HG02885 (cell line): ENCODE measurements at regions not wholly inside any gene's neighbourhood (a gene's known extent, or its start where the extent isn't known, plus 50 kb on each side); places are given as distances from the start of the nearest gene placed in this dataset.
"Not testable (repeated sequence)": the region's sequence is repeated elsewhere in the genome, so short reads cannot be mapped to it uniquely, and the experiment has no call there.

Experiments used
- ATAC-seq: cut with Tn5 transposase; IDR thresholded peaks from one replicate; pipeline ENCODE4 v1.9.1; 2021; ENCODE audit warnings: mild to moderate bottlenecking; ENCODE audit not compliant: unreplicated experiment, poor library complexity

DNA sequence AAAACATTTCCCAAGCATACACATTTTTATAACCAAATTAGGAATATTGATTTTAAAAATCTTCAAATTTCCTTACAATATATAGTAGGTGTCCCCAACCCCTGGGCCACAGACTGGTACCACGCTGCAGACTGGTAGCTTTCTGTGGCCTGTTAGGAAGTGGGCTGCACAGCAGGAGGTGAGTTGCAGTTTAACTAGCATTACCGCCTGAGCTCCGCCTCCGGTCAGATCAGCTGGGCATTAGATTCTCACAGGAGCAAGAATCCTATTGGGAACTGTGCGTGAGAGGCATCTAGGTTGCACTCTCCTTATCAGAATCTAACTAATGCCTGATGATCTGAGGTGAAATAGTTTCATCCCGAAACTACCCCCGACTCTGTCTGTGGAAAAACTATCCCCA lies 62.1 kb downstream of the ZWINT start:
- no peak for ATAC-seq

GRCh38 chr10:56296618-56297017 lies 64.4 kb downstream of the ZWINT start:
- ATAC-seq: no peak

DNA sequence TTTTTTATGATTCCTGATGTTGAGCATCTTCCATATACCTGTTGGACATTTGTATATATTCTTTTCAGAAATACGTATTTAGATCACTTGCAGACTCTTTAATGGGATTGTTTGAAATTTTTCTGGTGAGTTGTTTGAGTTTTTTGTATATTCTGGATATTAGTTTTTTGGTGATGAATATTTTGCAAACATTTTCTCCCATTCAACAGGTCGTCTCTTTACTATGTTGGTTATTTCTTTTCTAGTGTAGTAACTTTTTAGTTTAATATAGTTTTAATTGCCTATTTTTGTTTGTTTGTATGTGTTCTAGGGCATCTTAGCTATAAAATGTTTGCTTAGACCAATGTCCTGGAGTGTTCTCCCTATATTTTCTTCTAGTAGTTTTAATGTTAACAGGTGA lies 72.7 kb downstream of the ZWINT start:
- ATAC-seq: no peak

DNA sequence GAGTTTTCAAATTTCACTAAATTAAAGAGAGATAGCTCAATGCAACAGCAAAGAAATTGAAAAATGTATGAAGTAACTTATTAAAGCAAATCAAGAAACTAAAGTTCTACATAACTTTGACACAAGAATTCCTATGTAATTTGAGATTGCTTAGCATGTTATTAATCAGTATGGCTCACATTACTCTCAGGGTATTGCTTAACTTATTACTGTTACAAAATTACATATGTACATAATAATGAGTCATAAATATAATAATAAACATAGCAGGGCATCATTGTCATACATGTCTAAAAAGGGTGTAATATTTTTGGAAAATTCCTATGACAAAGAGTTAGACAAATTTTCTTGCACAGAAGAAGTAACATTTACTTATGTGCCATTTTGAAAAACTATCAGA lies 75.0 kb downstream of the ZWINT start:
- no peak for ATAC-seq

DNA sequence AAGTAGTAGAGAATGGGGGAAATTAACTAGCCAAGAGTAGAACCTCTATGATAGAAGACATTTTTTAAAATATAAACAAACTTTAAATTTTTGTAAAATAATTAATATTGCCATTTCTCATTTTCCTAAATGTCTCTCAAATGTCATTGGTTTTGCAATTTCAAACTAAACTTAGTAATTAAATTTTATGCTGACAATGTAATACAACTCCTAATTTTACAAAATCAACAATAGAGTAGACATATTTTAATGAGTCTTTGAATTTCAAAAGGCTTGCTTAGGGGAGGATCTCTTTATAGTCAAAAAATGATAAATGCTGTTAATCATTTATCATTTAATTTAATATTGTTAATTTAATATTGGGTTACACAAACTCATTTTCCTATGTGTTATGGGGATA lies 81.8 kb downstream of the ZWINT start:
- no peak for ATAC-seq

DNA sequence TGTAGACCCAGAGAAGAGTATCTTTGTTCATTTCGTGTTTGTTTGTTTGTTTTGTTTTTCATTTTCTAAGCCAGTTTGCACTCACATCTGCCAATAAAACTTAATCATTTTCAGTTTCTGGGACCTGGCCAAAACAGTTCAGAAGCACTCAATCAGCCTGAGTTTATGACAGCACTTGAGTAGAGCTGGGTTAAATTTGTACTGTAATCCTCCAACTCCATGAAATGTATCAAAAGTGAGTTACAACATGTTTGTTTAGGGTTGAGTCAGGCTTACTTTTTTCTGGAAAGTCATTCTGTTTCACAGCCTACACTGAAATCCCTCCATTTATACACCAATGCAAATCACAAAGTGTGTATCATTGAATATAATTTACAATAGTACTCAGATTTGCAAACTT lies 91.9 kb downstream of the ZWINT start:
- ATAC-seq: no peak

DNA sequence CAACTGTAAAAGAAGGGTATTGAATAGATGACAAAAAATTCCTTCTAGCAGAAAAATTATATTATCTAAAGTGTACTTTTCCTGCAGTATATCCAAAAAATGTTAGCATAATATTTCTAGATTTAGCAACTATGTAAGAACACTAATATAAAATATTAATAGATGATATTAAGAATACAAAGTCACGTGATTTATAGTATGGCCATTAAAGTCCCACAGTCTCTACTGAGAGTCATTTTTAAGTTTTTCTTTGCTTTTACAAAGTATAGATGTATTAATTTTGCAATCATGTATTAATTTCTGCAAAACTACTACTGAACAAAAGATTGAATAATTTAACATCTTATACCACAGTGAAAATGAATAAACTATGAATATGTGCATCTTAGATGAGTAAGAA lies 94.9 kb downstream of the ZWINT start:
- no peak for ATAC-seq

DNA sequence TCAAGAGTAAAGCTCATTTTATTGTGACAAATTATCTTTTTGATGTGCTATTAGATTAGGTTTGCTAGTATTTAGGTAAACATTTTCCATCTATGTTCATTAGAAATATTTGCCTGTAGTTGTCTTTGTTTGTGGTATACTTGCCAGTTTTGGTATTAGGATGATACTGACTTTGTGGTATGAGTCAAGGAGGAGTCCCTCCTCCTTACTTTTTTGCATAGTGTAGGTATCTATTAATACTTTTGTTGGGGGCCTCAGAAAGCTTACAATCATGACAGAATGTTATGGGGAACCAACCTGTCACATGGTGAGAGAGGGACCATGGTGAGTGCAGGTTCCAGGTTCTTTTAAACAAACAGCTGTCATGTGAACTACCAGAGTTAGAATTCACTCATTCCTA lies 102.1 kb downstream of the ZWINT start:
- ATAC-seq: no peak

DNA sequence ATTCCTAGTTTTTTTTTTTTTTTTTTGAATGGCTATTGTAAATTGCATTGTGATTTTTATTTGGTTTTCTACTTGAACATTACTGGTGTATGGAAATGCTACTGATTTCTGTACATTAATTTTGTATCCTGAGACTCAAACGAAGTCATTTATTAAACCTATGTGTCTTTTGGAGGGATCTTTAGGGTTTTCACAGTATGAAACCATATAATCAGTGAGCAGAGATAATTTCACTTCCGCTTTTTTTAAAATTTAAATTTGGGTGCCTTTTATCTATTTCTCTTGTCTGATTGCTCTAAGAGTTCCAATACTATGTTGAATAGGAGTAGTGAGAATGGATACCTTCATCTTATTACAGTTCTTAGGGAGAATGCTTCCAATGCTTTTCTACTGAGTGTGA lies 102.7 kb downstream of the ZWINT start:
- no peak for ATAC-seq

- ATAC-seq: no peak
Observed at GRCh38 chr10:56255298-56255697, 105.8 kb downstream of the ZWINT start.

DNA sequence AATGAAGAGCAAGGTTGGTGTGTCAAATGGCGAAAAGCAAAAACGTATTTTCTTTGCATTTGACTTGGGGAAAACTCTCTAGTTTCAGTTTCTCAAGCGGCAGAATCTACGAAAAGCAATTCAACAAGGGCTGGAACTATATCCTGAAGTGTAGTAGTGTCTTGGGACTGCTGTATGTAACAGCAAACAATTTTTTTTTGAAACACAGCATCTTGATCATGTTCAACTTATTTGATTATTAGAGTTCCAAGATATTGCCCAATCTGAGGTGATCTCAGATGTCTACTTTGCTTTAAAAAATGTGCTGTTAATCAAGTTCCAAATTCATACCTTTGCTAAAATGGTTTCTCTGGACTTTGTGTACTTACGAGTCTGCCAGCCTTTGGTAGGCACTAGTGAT lies 120.6 kb downstream of the ZWINT start:
- ATAC-seq: no peak

GRCh38 chr10:56231436-56231835 lies 129.6 kb downstream of the ZWINT start:
- ATAC-seq: no peak

GRCh38 chr10:56222237-56222636 lies 138.8 kb downstream of the ZWINT start:
- ATAC-seq: no peak

DNA sequence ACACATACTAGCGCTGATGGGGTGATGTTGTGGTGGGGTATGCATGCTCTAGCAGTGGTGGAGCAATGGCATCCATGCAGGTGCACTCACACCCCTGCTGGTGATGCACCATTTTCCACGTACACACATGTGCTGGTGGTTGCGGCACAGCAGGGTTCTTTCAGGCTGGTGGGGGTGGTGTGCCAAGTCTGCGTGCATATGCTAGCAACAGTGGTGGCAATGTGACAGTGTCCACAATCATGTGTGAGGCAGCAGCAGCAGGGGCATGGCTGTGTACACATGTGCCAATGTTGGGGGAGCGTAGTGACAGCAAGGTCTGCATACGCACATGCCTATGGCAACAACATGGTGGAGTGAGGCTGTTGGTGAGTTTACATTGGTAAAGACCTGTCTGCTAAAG lies 148.1 kb downstream of the ZWINT start:
- ATAC-seq: no peak

DNA sequence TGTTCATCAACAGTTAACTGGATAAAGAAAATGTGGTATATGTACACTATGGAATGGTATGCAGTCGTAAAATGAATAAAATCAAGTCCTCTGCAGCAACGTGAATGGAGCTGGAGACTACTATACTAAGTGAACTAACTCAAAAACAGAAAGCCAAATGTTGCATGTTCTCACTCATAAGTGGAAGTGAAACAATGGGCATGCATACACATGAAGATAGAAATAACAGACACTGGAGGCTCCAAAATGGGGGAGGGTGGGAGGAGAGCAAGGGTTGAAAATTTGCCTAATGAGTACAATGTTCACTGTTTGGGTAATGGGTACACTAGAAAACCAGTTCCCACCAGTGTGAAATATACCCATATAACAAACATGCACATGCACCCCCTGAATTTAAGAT lies 179.5 kb downstream of the ZWINT start:
- peak; percentile 95 for ATAC-seq

- ATAC-seq: no peak
Observed at GRCh38 chr10:56178210-56178609, 182.8 kb downstream of the ZWINT start.

DNA sequence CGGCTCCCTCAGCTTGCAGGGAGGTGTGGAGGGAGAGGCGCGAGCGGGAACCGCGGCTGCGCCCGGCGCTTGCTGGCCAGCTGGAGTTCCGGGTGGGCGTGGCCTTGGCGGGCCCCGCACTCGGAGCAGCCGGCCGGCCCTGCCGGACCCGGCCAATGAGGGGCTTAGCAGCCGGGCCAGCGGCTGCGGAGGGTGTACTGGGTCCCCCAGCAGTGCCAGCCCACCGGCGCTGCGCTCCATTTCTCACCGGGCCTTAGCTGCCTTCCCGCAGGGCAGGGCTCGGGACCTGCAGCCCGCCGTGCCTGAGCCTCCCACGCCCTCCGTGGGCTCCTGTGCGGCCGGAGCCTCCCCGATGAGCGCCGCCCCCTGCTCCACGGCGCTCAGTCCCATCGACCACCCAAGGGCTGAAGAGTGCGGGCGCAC lies 206.0 kb downstream of the ZWINT start:
- ATAC-seq: not testable (repeated sequence)

DNA sequence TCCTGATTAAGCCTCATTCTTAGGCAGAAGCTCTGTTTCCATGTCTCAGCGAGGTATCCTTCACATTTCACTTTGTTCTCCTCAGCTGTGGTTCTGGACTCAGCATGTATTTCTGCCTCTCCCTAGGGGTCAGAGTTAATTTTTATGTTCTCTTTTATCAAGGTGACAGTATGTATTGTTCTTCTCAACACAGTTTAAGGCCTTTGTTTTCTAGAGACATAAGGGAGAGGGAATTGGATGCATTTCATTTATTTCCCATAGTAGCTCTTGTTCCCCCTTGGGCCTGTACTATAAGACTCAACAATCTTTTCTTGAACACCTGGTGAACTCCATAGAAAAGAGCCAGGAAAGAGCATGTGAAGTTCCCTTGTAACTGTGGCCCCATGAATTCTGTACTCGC lies 214.3 kb downstream of the ZWINT start:
- ATAC-seq: no peak

DNA sequence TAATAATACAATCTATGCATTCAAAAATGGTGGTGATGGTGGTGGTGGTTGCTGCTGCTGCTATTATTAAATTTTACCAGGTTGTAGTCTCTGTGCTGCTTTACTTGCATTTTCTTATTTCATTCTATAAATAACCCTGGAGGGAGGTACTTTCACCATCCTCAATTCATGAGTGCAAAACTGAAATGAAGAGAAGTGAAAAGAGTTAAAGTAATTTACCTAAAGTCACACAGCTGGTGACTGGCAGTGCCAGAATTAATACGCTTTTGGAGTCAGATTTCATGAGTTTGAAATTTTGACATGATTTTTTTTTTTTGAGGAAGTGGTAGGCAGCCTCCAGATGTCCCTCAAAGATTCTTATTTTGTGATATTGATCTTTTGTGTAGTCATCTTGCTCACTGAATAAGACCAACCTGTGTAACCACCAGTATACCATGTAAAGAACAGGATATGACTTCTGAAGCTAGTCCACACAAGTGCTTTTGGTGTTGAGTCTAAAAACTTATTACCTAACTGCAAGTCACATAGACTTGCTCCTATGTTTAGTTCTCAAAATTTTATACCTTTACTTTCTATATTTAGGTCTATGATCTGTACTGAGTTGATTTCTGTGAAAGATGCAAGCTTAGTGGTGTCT lies 218.8 kb downstream of the ZWINT start:
- peak; percentile 89 for ATAC-seq

- no peak for ATAC-seq
Observed at GRCh38 chr10:56139405-56139804, 221.7 kb downstream of the ZWINT start.

DNA sequence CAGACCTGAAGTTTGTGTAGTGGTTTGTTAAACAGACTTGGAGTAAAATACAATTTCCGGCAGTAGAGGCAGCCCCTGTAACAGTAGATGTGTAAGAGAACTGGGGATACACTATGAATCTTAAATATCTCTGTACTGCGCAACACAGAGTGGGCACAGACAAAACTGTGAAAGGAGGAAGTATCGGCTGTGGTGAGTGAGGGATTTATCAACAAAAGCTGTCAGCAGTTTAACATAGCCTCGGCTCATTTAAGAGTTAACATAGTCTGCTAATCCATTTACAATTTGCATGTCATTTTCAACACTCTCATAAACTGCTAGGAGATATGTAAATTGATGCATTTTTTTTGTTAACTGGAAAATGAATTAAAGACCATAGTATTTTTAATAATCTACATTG lies 225.2 kb downstream of the ZWINT start:
- ATAC-seq: peak; percentile 69

DNA sequence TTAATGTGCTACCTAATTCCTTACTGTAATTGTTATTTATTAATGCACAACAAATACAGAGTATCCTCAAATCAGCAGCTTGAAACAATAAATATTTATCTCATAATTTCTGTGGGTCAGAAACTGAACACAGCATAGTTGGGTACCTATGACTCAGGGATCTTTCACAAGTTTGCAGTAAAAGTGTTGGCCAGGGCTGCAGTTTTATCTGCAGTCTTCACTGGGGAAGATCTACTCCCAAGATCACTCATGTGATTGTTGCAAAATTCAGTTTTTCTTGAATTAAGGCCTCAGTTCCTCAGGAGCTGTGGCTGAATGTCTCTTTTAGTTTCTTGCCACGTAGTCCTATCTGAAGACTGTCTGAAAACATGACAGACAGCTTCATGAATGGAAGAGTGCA lies 237.8 kb downstream of the ZWINT start:
- no peak for ATAC-seq

DNA sequence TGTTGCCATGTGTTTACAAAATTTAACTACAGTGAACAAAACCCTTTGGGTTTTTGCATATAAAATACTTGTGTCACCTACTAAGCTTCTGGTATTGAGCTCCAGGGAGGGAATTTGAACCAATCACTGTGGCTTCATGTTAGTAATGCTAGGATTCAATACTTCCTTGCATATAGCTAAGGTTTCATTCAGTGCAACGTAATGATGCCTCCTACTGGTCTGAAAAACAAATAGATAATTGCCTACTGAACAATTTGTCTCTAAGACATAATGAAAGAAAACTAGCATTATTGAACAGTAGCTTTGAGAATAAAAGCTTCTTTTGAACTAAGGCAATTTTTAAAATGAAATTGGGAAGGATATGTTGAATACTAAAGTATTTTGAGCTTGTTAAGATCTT lies 244.4 kb downstream of the ZWINT start:
- peak; percentile 45 for ATAC-seq
